ENCODE measurements at regions not wholly inside any gene's neighbourhood (a gene's known extent, or its start where the extent isn't known, plus 50 kb on each side); places are given as distances from the start of the nearest gene placed in this dataset.

GRCh38 chr3:14597266-14597665 is 54.3 kb upstream of the CCDC174 start:
- TF ChIP-seq CTCF (conservative IDR thresholded peaks at IDR 0.05 in 1 of 2, IDR thresholded peaks at IDR 0.05 in 1 of 2; ENCODE audit: low read depth in 1 of 2, low read length in 2 of 2) = no peak
- TF ChIP-seq EZH2 (IDR thresholded peaks at IDR 0.05; ENCODE audit: low read length, missing control alignments) = no peak

All from fibroblast of lung (primary cell).